GM18498 (cell line): ENCODE measurements at regions not wholly inside any gene's neighbourhood (a gene's known extent, or its start where the extent isn't known, plus 50 kb on each side); places are given as distances from the start of the nearest gene placed in this dataset.

Source experiments
- ATAC-seq: cut with Tn5 transposase; IDR thresholded peaks from one replicate; pipeline ENCODE4 v1.9.1; 2021; ENCODE audit warnings: mild to moderate bottlenecking, moderate library complexity; ENCODE audit not compliant: unreplicated experiment

- no peak for ATAC-seq
These were observed 93.0 kb upstream of the DUSP10 start for GRCh38 chr1:221834698-221835513.

GRCh38 chr1:221832617-221833016 lies 90.7 kb upstream of the DUSP10 start:
- no peak for ATAC-seq

GRCh38 chr1:221832151-221832550 lies 90.3 kb upstream of the DUSP10 start:
- no peak for ATAC-seq

GRCh38 chr1:221829327-221830015 lies 87.6 kb upstream of the DUSP10 start:
- no peak for ATAC-seq

- no peak for ATAC-seq
These were observed 85.4 kb upstream of the DUSP10 start for GRCh38 chr1:221827307-221827642.

- no peak for ATAC-seq
These were observed 83.0 kb upstream of the DUSP10 start for GRCh38 chr1:221824909-221825308.

- peak; percentile 46 for ATAC-seq
These were observed 82.1 kb upstream of the DUSP10 start for GRCh38 chr1:221824025-221824424.

GRCh38 chr1:221823561-221823960 lies 81.7 kb upstream of the DUSP10 start:
- ATAC-seq, result peak; percentile 9

- ATAC-seq, result peak; percentile 79
These were observed 81.3 kb upstream of the DUSP10 start for GRCh38 chr1:221823149-221823548.

- no peak for ATAC-seq
These were observed 80.7 kb upstream of the DUSP10 start for GRCh38 chr1:221822591-221822990.

GRCh38 chr1:221816899-221817298 lies 75.0 kb upstream of the DUSP10 start:
- no peak for ATAC-seq

- no peak for ATAC-seq
These were observed 73.8 kb upstream of the DUSP10 start for GRCh38 chr1:221815660-221816059.

- no peak for ATAC-seq
These were observed 72.0 kb upstream of the DUSP10 start for GRCh38 chr1:221813887-221814286.

- no peak for ATAC-seq
These were observed 71.2 kb upstream of the DUSP10 start for GRCh38 chr1:221812905-221813597.

- no peak for ATAC-seq
These were observed 70.3 kb upstream of the DUSP10 start for GRCh38 chr1:221812088-221812752.

GRCh38 chr1:221810406-221810805 lies 68.5 kb upstream of the DUSP10 start:
- ATAC-seq, result no peak

GRCh38 chr1:221809091-221810029 lies 67.5 kb upstream of the DUSP10 start:
- peak; percentile 46 for ATAC-seq

GRCh38 chr1:221806984-221807383 lies 65.1 kb upstream of the DUSP10 start:
- peak; percentile 57 for ATAC-seq

- ATAC-seq, result no peak
These were observed 64.3 kb upstream of the DUSP10 start for GRCh38 chr1:221806236-221806635.

- ATAC-seq, result no peak
These were observed 63.2 kb upstream of the DUSP10 start for GRCh38 chr1:221805121-221805520.
